HepG2 (cell line): ENCODE measurements at regions not wholly inside any gene's neighbourhood (a gene's known extent, or its start where the extent isn't known, plus 50 kb on each side); places are given as distances from the start of the nearest gene placed in this dataset.

Experiments
- ATAC-seq: fragments of 200-7000 bp; cut with Tn5 transposase; 3 replicates; pipeline ENCODE4 v1.9.1; 2020; ENCODE audit warnings: mild to moderate bottlenecking, moderate library complexity
- BruUV-seq: library from RNA; stranded (reverse); fragments of 400-500 nt; replicated peaks from 2 replicates; lab custom pipeline; 2021; lab: Mats Ljungman, UMichigan
- CTCF ChIA-PET: fragments of 300-600 bp; formaldehyde crosslinking; extraction: SDS; loops from one replicate; lab custom pipeline; 2021; ENCODE audit warnings: low total read pairs, inconsistent platforms, low intra/inter-chr PET ratio; lab: Yijun Ruan, JAX
- POLR2A ChIA-PET: fragments of 350-600 bp; sonication (Branson Sonifier 250); formaldehyde crosslinking; loops from one replicate; lab custom pipeline; 2020; ENCODE audit warnings: antibody characterized with exemption, inconsistent platforms; lab: Yijun Ruan, JAX
- DNase-seq: peaks from one replicate; pipeline ENCODE4 v3.0.0-alpha.2; 2015; ENCODE audit warnings: low spot score
- FAIRE-seq: peaks from 3 replicates; lab custom pipeline; 2011; peaks lifted over from hg19 to GRCh38; lab: Jason Lieb, UNC
- H2AFZ ChIP-seq: one replicate; pipeline ENCODE4 v1.6.1; 2011; ENCODE audit warnings: low read length, inconsistent platforms
- H3K27ac ChIP-seq: fragments of 300-600 bp; 3 replicates; pipeline ENCODE4 v1.8.0; 2011; ENCODE audit warnings: mixed run types, mild to moderate bottlenecking, mixed read lengths, low read length, inconsistent platforms; ENCODE audit not compliant: insufficient read depth; ENCODE audit errors: extremely low read length
- H3K27me3 ChIP-seq, 2 experiments: fragments of 200-600 bp in 1 of 2; 2 replicates in 1 of 2; 3 replicates in 1 of 2; pipeline versions ENCODE4 v1.6.0 to v1.8.0; 2011; ENCODE audit warnings: low read length in 2 of 2, mild to moderate bottlenecking in 2 of 2, moderate library complexity in 2 of 2, inconsistent platforms in 1 of 2; ENCODE audit not compliant: insufficient read depth in 2 of 2, control insufficient read depth in 1 of 2
- H3K36me3 ChIP-seq, 2 experiments: fragments of 200-600 bp in 1 of 2; replicated peaks in 1 of 2; 2 replicates in 1 of 2; 3 replicates in 1 of 2; pipeline versions ENCODE4 v1.5.1 to v1.8.0; 2011; ENCODE audit warnings: low read length in 2 of 2, inconsistent platforms in 1 of 2; ENCODE audit not compliant: insufficient read depth in 2 of 2, control insufficient read depth in 1 of 2
- H3K4me1 ChIP-seq: 2 replicates; pipeline ENCODE4 v1.5.1; 2012; ENCODE audit warnings: low read length, inconsistent platforms; ENCODE audit not compliant: insufficient read depth
- H3K4me2 ChIP-seq: 2 replicates; pipeline ENCODE4 v1.6.0; 2011; ENCODE audit warnings: low read depth, low read length, inconsistent platforms
- H3K4me3 ChIP-seq, 3 experiments: fragments of 200-600 bp in 1 of 3; sonication (generic), shearing (Covaris generic) in 1 of 3; replicated peaks in 1 of 3; 2 replicates each; pipeline ENCODE4 v1.5.1; 2011 to 2016; ENCODE audit warnings: low read length in 3 of 3, inconsistent platforms in 2 of 3, low read depth in 2 of 3, mild to moderate bottlenecking in 2 of 3, control low read depth in 1 of 3, mixed read lengths in 1 of 3; ENCODE audit not compliant: insufficient read depth in 1 of 3
- H3K79me2 ChIP-seq: one replicate; pipeline ENCODE4 v1.6.1; 2011; ENCODE audit warnings: low read length, inconsistent platforms; ENCODE audit not compliant: insufficient read depth
- H3K9ac ChIP-seq: 2 replicates; pipeline ENCODE4 v1.6.0; 2011; ENCODE audit warnings: mild to moderate bottlenecking, low read depth, low read length, inconsistent platforms; ENCODE audit not compliant: insufficient read depth
- H3K9me3 ChIP-seq: 2 replicates; pipeline ENCODE4 v1.5.1; 2012; ENCODE audit warnings: mild to moderate bottlenecking, low read length
- H4K20me1 ChIP-seq: 2 replicates; pipeline ENCODE4 v1.6.0; 2011; ENCODE audit warnings: inconsistent platforms, mild to moderate bottlenecking, low read length, moderate library complexity; ENCODE audit not compliant: insufficient read depth
- AGO1 ChIP-seq: fragments of 200-400 bp; formaldehyde crosslinking; IDR thresholded peaks from 2 replicates; pipeline ENCODE4 v1.6.1; 2017; ENCODE audit warnings: mild to moderate bottlenecking, low read depth, low read length, moderate library complexity; ENCODE audit not compliant: poor library complexity, severe bottlenecking
- CERS6 ChIP-seq: sonication (generic); formaldehyde crosslinking; IDR thresholded peaks from 2 replicates; pipeline ENCODE4 v1.5.0; 2020; ENCODE audit warnings: missing genetic modification reagents
- EED ChIP-seq: sonication (generic); formaldehyde crosslinking; IDR thresholded peaks from 2 replicates; pipeline ENCODE4 v1.5.0; 2020; ENCODE audit warnings: mild to moderate bottlenecking, missing genetic modification reagents
- EZH2 ChIP-seq: conservative IDR thresholded peaks from 2 replicates; pipeline ENCODE4 v1.6.1; 2012; ENCODE audit warnings: mild to moderate bottlenecking, low read depth, low read length, moderate library complexity
- GATAD2A ChIP-seq: IDR thresholded peaks from 2 replicates; pipeline ENCODE4 v1.6.1; 2016
- GLI4 ChIP-seq: sonication (generic); formaldehyde crosslinking; IDR thresholded peaks from 2 replicates; pipeline ENCODE4 v1.5.1; 2020; ENCODE audit warnings: missing genetic modification reagents, mild to moderate bottlenecking, moderate library complexity, borderline replicate concordance
- GTF2F1 ChIP-seq: fragments of 150-350 bp; IDR thresholded peaks from 2 replicates; pipeline ENCODE4 v1.6.1; 2014; ENCODE audit warnings: low read length
- ISL2 ChIP-seq: sonication (generic); formaldehyde crosslinking; IDR thresholded peaks from 2 replicates; pipeline ENCODE4 v1.5.0; 2020; ENCODE audit warnings: missing genetic modification reagents
- LCORL ChIP-seq, 2 experiments: fragments of 450-650 bp in 1 of 2; sonication (generic) in 1 of 2; formaldehyde crosslinking in 1 of 2; IDR thresholded peaks; 2 replicates each; pipeline versions ENCODE4 v1.5.0 to v1.6.1; 2017 to 2020; ENCODE audit warnings: antibody characterized with exemption in 1 of 2, missing genetic modification reagents in 1 of 2
- MBNL3 ChIP-seq: fragments of 250-450 bp; sonication (Bioruptor Pico); conservative IDR thresholded peaks from 2 replicates; pipeline ENCODE4 v1.8.0; 2022; ENCODE audit warnings: mild to moderate bottlenecking, inconsistent platforms
- MIER2 ChIP-seq: IDR thresholded peaks from 2 replicates; pipeline ENCODE4 v1.6.1; 2016; ENCODE audit warnings: missing biosample characterization, missing genetic modification reagents
- NFATC3 ChIP-seq: sonication (generic); formaldehyde crosslinking; IDR thresholded peaks from 2 replicates; pipeline ENCODE4 v1.5.1; 2020; ENCODE audit warnings: mild to moderate bottlenecking, missing genetic modification reagents
- RARG ChIP-seq: sonication (generic); formaldehyde crosslinking; IDR thresholded peaks from 2 replicates; pipeline ENCODE4 v1.4.0; 2020; ENCODE audit warnings: low read depth, mild to moderate bottlenecking, missing genetic modification reagents
- REL ChIP-seq: sonication (generic); formaldehyde crosslinking; conservative IDR thresholded peaks from 2 replicates; pipeline ENCODE4 v1.8.0; 2022; ENCODE audit warnings: mild to moderate bottlenecking, missing genetic modification reagents, moderate library complexity
- REXO4 ChIP-seq: sonication (generic); formaldehyde crosslinking; IDR thresholded peaks from 2 replicates; pipeline ENCODE4 v1.8.0; 2022; ENCODE audit warnings: missing genetic modification reagents, mild to moderate bottlenecking, borderline replicate concordance
- SNRNP70 ChIP-seq: fragments of 200-400 bp; formaldehyde crosslinking; IDR thresholded peaks from 2 replicates; pipeline ENCODE4 v1.6.1; 2017; ENCODE audit warnings: mild to moderate bottlenecking, low read depth, low read length, moderate library complexity
- SP4 ChIP-seq: sonication (generic); formaldehyde crosslinking; IDR thresholded peaks from 2 replicates; pipeline ENCODE4 v1.8.1; 2023; ENCODE audit warnings: mild to moderate bottlenecking, missing genetic modification reagents
- ZNF451 ChIP-seq: sonication (generic); formaldehyde crosslinking; IDR thresholded peaks from 2 replicates; pipeline ENCODE4 v1.5.0; 2020; ENCODE audit warnings: mild to moderate bottlenecking, missing genetic modification reagents
- ZNF530 ChIP-seq: sonication (generic); formaldehyde crosslinking; IDR thresholded peaks from 2 replicates; pipeline ENCODE4 v1.5.0; 2020; ENCODE audit warnings: low read depth, mild to moderate bottlenecking, missing genetic modification reagents
- ZNF644 ChIP-seq: IDR thresholded peaks from 2 replicates; pipeline ENCODE4 v1.6.1; 2016; ENCODE audit warnings: low read depth
- ZNF720 ChIP-seq: sonication (generic); formaldehyde crosslinking; IDR thresholded peaks from 2 replicates; pipeline ENCODE4 v1.4.0; 2020; ENCODE audit warnings: missing genetic modification reagents
- in situ Hi-C: cut with HindIII; loops from 2 replicates; pipeline ENCODE4 v1.10.0; 2017; ENCODE audit warnings: low pct_unique_long_range_greater_than_20kb; ENCODE audit not compliant: extremely low pct_ligation_motif_present
- intact Hi-C: fragments of 100-400 bp; cut with micrococcal nuclease; formaldehyde crosslinking; loops from one replicate; pipeline ENCODE4 v1.10.0; 2022; ENCODE audit not compliant: unreplicated experiment
- TF ChIP-seq, protein P1 (sequence below): sonication (generic); formaldehyde crosslinking; IDR thresholded peaks from 2 replicates; pipeline ENCODE4 v1.8.1; 2022; ENCODE audit warnings: mild to moderate bottlenecking, missing genetic modification reagents
- TF ChIP-seq, protein P2 (sequence below): sonication (generic); IDR thresholded peaks from 2 replicates; pipeline ENCODE4 v1.6.1; 2016; ENCODE audit warnings: low read depth, borderline replicate concordance

DNA sequence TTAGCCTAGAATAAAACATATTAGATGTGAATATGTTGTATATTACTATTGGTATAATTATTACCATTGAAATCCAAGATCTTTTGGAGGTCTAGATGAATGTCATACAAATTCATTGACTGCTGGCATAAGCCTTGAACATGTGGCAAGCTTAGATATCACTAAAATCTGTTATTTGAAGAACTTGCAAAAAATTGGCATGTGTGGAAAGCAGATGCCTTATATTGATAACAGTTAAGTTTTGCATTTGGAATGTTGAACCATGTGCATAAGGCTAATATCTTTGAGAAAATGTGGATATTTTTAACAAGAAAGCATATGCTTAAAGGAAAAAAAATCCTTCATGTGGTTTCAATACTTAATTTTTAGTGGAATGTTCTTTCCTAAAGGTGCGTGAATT lies 203.6 kb upstream of the PRICKLE1 start (continued):
- TF ChIP-seq MIER2 (CRISPR knock-in tag) = no peak
- no peak for TF ChIP-seq ISL2 (CRISPR knock-in tag)
- no peak for TF ChIP-seq NFATC3 (CRISPR knock-in tag)
- no peak for TF ChIP-seq SNRNP70
- no peak for TF ChIP-seq LCORL (IDR thresholded peaks at IDR 0.05)
- TF ChIP-seq LCORL (CRISPR knock-in tag; IDR thresholded peaks at IDR 0.05) = no peak
- no peak for TF ChIP-seq REXO4
- TF ChIP-seq, protein P1, sequence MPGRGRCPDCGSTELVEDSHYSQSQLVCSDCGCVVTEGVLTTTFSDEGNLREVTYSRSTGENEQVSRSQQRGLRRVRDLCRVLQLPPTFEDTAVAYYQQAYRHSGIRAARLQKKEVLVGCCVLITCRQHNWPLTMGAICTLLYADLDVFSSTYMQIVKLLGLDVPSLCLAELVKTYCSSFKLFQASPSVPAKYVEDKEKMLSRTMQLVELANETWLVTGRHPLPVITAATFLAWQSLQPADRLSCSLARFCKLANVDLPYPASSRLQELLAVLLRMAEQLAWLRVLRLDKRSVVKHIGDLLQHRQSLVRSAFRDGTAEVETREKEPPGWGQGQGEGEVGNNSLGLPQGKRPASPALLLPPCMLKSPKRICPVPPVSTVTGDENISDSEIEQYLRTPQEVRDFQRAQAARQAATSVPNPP (CRISPR knock-in tag) = no peak

DNA sequence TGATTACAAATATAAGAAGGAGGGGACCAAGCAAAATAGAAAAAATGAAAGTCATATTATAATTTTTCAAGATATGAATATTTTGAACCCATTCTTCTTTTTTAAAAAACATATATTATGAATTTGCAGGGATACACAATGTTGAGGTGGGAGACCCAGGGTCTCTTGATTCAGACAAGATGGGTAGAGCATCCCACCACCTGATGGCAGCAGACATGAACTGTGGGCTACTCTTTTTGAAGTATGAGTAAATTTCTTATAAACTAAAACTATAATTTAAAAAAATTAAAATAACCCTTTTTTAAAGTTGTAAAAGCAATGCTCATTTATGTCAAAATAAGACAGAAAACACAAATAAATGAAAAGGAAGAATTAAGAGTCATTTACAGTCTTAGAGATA lies 202.7 kb upstream of the PRICKLE1 start:
- no peak overlapping the region for H3K27ac ChIP-seq
- no peaks in the 10 kb centered on the region for H3K4me1 ChIP-seq
- CTCF ChIA-PET = no interaction called here
- H3K4me3 ChIP-seq = no peak overlapping the region
- no peaks in the 10 kb centered on the region for H3K36me3 ChIP-seq
- H3K9me3 ChIP-seq = no peaks in the 10 kb centered on the region
- ATAC-seq (no peak), DNase-seq (no peak), FAIRE-seq (no peak)
- POLR2A ChIA-PET = no interaction called here
- BruUV-seq = no TSS peak
- H4K20me1 ChIP-seq = no peaks in the 10 kb centered on the region
- TF ChIP-seq REL (CRISPR knock-in tag) = no peak
- TF ChIP-seq ZNF451 (CRISPR knock-in tag) = no peak
- TF ChIP-seq, protein P2, sequence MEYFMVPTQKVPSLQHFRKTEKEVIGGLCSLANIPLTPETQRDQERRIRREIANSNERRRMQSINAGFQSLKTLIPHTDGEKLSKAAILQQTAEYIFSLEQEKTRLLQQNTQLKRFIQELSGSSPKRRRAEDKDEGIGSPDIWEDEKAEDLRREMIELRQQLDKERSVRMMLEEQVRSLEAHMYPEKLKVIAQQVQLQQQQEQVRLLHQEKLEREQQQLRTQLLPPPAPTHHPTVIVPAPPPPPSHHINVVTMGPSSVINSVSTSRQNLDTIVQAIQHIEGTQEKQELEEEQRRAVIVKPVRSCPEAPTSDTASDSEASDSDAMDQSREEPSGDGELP = no peak
- no peak for TF ChIP-seq ISL2 (CRISPR knock-in tag)
- TF ChIP-seq GLI4 = no peak
- TF ChIP-seq SP4 = no peak
- no peak for TF ChIP-seq ZNF530 (CRISPR knock-in tag)
- TF ChIP-seq GATAD2A (CRISPR knock-in tag) = no peak
- no peak for TF ChIP-seq ZNF720 (CRISPR knock-in tag)
- no peak for TF ChIP-seq CERS6 (CRISPR knock-in tag)
- no peak for TF ChIP-seq ZNF644 (CRISPR knock-in tag)
- TF ChIP-seq GTF2F1 = no peak
- TF ChIP-seq EZH2 = no peak
- TF ChIP-seq AGO1 = no peak
- TF ChIP-seq MBNL3 = no peak
- no peak for TF ChIP-seq EED (CRISPR knock-in tag)
- TF ChIP-seq RARG (CRISPR knock-in tag) = no peak
- no peaks in the 10 kb centered on the region for H3K27me3 ChIP-seq
- intact Hi-C loops (no loop called here), in situ Hi-C loops (no loop called here)
- H2AFZ ChIP-seq = no peak overlapping the region
- H3K9ac ChIP-seq = no peak overlapping the region
- H3K79me2 ChIP-seq = no peaks in the 10 kb centered on the region
- H3K4me2 ChIP-seq = no peak overlapping the region
